ENCODE measurements at regions not wholly inside any gene's neighbourhood (a gene's known extent, or its start where the extent isn't known, plus 50 kb on each side); places are given as distances from the start of the nearest gene placed in this dataset.

DNA sequence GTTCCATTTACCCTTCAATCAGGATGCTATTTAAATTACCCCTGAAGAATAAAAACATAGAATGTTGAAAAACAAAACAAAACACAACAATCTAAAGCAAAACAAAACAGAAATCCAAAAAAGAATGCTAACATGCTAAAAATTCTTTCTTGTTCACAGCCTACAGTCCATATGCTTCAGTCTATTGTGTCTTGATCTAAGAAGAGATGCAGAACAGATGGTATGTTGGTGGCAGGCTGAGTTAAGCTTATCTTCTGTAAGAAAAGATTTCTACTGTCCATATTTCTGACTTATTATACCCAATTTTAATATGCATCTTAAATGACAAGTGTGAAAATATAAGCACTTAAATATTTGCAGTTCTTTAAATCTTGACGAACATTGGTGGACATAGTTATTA is 356.1 kb upstream of the SLITRK1 start:
- DNase-seq, result no peak

DNA sequence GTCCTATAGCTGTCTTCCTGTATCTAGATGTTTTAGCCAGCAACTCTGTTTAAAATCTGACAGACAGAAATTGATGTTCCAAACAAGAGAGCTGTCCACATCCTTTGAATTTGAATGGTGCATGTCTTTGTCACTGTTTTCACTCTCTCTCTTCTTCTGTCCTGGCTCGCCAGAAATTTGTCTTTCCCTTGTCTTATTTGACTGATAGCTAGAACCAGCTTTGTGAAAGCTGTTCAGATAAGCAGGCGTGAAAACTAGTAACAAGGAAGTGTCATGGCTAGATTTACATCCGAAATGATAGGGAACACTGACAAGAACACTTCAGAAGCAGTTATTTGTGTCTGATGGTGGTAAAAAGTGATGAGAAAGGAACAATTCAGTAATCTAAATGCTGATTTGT is 354.9 kb upstream of the SLITRK1 start:
- DNase-seq, result no peak

DNA sequence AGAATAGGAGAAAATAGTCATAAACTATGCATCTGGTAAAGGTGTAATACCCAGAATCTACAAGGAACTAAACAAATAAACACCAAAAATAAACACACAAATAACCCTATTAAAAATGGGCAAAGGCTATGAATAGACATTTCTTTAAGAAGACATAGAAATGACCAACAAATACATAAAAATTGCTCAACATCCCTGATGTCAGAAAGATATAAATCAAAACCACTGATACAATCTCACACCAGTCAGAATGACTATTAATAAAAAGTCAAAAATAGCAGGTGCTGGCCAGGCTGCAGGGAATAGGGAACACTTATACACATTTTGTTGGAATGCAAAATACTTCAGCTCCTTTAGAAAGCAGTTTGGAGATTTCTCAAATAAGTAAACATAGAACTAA is 352.1 kb upstream of the SLITRK1 start:
- DNase-seq, result no peak

DNA sequence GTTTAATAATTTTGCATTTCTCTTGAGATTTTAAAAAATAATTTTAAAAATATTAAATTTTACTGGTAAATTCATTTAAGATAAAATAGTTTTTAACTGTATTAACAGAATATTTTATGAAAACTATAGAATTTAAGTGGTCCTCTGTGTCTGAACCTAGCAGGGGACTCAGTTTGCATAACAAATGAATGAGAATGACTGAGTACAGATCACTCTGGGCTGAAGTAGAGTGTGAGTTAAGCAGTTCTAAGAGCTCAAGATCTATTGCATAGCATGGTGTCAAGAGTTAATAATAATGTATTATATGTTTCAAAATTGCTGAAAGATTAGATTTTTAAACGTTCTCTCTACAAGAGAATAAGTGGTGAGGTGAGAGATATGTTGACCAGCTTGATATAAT is 348.3 kb upstream of the SLITRK1 start:
- no peak for DNase-seq

DNA sequence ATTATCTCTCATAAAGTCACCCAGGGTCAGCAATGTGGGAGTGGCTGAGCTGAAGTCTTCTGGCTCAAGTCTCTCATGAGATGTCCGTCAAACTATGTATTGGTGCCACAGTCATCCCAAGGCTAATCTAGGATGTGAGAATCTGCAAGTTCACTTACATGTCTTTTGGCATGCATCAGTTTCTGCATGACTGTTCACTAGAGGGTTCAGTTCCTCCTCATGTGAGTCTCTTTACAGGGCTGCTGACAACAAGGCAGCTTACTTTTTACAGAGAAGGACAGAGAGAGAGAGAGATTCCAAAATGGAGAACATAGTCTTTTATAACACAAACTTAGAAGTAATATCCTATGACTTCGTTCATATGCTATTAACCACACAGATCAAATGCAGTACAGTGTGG is 328.8 kb upstream of the SLITRK1 start:
- no peak for DNase-seq

DNA sequence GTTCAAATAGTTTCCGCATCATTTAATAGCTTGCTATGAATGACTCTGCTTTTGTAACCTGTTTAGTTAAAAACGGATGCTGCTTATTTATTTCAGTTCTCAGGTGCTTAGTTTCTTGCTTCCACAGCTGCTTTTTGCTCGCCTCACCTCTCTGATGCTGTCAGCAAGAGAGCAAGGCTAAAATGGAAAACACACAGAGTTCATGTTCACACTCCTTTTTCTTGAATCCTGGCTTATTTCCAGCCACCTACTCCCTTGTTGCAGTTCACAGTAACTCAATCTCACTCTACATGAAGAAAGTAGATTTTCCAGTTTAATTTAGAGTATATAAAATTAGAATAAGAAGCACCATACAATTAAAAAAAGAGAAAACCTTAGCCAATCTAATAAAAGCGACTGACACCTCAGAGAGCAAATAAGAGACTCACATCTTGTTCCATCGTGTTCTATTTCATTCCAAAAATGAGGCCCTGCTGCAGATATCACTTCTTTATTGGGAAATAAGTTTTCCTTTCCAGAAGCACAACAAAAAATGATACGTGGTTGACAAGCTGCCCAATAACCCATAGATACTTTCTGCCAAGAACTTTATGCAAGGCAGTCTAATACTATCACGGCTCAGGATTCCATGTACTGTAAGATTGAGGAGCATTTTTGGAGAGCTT is 326.1 kb upstream of the SLITRK1 start:
- DNase-seq, result no peak

DNA sequence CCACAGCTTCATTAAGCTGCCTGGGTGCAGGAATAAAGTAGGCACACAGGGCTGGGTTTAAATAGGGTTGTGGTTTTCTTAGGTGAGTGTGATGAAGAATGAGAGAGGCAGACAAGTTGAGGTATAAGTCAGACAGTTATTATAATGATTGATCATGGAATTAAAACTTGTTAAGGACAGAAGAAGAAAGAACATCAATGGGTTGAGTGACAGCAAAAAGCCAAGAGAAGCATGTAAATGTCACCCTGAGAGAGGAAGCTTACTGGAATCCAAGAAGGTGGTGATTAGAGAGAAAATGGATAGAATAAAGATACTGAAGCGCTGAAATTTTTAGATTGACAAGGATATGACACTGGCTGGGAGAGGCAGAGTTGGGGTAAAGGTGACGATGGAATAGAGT is 325.2 kb upstream of the SLITRK1 start:
- DNase-seq, result no peak

DNA sequence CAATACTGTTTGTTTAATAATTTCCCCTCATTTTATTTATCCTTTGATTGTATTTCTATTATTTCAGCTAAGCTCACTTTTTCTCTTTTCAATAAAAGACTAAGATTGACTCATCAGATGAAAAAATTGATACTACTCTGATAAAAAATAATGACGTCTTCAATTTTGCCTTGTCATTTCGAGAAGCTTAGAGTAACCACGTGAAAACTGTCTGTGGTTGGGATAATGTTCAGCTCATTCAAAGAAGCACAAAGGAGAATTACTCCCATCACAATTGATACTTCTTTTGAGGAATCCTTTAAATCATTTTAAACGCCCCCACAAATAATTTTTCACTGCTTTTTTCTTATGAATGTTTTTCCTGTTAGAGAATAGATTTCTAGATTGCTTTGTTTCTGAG is 318.7 kb upstream of the SLITRK1 start:
- DNase-seq, result no peak

DNA sequence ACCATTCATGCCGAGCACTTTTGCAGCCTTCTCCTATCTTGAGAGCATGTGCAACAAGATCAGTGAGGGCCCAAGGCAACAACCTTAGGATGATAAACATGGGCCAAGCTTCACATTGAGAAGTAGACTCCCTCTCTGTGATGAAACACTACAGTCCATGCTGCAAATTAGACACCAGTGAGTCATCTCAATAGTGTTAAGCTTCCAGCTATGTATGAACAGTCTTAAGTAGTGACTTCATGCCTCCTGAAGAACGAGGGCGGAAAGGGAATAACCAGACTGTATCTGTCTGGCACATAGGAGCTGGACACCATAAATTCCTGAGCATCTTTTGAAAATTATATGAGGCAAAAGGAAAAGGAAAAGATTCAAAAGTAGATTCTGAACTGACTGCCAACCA is 309.9 kb upstream of the SLITRK1 start:
- DNase-seq, result no peak

DNA sequence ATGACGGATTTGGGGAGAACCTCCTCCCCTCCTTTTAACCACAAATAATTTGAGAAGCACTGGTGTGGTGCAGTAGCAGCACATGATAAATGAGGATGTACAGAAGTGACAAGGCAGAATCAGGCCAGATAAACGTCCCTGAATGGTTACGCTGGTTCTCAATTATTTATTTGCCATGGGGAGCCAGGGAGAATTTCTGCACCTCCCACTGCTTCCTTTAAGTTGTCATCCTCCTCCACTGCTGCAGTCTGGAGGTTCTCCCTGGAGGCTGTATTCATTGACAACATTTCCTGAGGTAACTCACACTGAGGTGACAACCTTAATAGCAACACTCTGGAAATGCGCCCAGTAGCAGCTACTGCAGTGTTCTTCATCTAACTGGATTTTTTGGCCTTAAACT is 308.9 kb upstream of the SLITRK1 start:
- DNase-seq, result no peak

DNA sequence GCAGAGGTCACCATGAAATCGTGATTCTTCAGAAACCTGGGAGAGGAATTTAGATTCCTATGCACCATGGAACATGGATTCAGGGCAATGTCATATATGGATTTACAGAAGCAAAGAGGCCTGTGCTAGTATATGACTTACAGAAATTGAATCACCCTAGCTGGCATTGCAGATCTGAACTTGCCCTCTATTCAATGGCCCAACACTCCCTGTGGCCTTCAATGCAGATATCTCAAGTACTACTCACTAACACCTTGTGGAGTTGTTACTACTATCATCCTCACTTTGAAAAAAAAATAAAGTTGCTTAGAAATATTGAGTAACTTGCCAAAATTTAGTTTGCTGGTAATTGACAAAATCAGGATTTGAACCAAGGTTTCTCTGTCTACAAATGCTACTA is 305.4 kb upstream of the SLITRK1 start:
- no peak for DNase-seq

DNA sequence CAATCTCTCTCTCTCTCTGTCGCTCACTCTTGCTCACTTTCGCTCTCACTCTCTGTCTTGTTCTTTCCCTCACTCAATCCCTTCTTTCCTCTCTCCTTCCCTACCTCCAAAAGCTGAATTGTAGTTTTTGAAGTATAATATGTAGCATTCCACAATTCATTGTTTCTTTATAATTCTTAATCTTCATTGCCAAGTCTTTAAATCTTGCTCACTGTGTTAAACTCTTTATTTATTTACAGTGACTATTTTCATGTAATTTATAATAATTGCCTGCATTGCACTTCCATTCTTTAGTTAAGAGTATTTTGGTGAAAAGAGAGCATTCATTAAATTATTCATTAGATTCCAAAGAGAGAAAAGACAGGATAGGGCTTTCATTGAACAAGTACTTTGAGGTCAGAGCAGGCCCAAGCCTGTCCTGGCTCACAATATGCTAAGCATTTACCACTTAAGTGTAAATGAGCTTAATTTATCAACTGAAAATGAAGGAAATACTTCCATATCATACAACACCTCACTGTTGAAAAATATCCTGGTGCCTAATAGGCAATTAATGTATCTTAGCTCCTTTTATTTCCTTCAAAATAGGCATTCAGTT is 257.4 kb upstream of the SLITRK1 start:
- no peak for DNase-seq

DNA sequence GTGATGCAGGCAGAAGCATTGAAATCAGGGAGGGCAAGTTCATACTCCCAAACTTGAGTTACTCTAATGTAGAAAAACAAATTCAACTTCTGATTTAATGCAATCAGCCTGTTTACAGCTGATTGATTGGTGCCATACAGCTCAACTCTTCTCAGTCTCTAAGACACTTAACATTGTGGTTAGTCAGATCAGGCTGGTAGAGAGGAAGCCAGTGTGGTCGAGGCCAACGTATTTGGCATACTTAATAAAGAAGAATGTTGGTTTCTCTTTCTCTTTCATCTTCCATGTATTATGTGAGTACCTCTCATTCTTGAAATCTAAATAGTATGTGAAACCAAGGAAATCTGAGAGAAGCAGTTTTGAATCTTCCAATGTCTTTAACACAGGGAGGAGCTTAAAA is 255.0 kb upstream of the SLITRK1 start:
- no peak for DNase-seq

DNA sequence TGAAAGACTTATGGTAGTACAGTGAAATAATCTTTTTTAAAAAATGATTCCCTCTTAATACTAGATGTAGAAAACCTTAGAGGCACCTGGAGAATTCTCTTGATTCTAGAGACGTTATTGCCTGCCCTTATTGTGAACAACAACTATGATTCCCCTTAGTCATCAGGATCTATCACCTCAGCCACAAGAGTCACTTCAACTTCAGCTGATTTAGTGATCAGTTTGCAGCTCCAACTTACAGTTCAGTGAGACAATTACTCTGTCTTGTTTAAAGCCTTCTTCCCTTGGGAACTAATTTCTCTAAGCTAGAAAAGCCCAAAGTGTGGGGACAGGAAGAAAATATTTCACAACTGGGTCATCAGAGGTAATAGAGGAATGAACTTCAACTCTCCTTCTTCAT is 254.3 kb upstream of the SLITRK1 start:
- no peak for DNase-seq

DNA sequence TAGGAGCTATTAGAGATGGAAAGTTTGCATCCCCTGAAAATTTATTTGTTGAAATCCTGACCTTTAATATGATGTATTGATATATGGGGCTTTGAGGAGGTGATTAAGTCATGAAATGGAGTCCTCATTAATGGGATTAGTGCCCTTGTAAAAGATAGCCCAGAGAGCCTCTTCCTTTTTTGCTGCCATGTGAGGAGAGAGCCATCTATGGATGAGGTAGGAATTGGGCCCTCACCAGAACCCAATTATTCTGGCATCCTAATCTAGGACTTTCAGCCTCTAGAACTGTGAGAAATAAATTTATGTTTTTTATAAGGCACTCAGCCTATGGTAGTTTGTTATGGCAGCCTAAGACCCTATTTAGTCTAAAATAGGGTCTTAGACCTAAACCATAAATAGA is 250.2 kb upstream of the SLITRK1 start:
- DNase-seq, result no peak

DNA sequence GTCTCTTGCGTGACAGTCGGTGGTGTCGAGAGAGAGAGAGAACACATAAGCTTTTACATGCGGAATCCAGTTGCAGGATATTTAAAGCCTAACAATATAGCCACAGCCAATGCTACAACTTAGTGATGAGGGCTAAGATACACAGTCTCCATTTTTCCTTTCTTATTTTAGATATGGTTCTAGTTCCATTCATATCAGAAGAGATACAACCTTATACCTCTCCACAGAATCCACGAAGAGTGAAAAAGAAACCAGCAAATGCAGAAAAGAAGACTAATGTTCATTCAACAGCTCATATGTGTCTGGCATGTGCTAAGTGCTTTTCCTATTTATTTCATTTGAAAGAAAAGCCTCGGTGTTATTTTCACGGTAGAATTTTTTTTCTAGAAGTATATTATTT is 249.0 kb upstream of the SLITRK1 start:
- DNase-seq, result no peak

DNA sequence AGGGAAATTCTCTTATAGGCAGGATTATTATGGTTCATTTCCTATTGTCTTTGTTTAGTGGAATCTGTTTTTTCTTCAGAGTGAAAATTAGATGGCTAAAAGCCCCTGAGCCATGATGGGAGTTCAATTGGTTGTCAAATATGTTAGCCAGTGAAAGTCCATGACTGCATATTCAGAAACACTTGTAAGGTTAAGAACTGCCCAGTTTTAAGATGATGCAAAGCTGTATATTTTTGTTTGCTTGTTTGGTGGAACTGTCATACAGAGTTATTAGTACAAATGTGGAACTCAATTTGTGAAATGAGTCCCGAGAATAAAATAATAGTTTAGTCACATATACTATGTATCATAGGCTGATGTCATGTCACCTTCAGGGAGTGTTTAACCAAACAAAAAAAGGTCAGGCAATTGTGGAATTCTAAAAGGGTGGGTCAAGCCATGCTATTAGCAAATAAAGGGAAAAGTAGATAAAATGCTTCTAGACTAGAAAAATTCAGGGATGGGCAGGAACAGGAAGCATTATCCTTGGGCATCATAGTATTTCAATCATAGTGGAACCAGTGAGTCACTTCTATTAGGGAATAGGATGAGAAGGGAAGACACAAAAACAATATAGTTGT is 248.3 kb upstream of the SLITRK1 start:
- no peak for DNase-seq

DNA sequence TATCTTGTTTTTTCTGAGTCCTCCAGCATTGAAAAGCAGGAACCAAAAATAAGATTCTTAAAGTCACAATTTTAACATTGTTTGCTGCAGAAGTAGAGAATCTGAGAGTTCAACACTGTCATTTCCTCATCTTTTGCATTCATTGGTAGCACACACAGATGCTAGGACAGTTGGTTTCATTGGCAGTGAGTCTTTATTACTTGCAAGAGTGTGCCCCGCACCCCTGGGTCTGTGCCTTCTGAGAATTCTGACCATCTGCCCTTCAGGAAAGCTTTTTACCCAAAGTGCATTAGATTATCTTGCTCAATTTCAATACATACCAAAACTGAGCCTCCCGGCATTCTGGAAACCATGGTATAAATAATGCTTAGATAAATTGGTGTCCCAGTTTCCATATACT is 247.7 kb upstream of the SLITRK1 start:
- no peak for DNase-seq

DNA sequence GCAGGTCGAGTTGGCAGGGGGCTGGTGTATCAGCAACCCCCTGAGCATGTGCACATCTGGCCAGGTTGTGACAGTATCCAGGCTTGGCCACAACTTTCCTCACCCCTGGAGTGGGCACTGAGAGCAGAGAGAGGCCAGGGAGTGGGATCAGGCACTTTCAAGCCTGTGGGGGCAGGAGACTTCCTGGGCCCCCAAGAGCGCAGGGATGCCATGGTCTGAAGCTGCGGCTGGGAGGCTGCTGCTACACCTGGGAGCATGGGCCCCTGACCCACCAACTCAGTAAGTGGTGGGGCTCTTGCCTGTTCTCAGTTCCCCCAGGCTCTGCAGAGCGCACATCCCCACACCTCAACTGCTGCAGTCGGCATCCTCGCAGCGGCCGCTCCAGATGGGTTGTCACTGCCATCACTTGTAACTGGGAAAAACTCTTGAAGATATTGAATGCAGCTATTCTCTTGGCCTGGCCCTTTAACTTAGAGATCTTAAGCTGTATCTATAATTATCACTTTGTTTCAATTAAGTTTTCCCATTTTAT is 245.4 kb upstream of the SLITRK1 start:
- DNase-seq, result no peak

DNA sequence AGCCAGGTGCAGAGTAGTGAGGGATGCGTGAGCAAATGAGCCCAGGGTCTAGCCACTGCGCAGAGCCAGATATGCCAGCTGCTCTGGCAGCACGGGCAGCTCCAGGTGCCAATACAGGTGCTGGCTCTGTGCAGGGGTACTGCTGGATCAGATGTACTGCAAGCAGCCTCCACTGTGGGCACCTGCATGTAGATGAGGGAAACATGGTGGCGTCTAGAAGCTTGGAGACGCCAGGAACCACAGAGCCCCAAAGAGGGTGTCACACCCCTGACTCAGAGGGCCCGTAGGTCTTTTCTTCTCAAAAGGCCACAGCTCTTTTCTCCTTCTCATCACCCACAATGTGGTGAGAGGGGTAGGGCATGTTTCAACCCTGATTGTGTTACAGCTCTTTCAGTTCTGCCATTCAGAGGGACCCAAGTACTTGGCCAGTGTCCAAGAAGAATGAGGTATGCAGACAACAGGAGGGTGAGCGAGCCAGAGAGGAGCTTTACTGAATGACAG is 244.4 kb upstream of the SLITRK1 start:
- DNase-seq, result peak; percentile 86

DNA sequence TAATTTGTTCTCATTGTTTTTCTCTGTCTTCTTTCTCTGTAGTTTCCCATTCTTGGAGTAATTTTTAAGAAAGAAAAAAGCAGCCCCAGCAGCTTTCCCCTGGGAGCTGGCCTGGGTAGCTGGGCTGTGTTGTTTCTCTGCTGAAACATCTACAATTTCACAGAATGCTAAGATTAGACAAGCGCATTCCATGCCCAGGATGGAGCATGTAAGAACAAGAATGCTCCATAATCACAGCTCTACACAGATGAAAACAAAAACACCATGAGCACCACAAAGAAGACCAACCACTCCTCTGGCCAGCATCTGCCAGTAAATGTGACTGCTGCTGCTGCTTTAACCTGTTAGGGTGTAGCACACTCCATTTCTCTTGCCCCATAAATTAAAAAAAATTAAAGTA is 239.2 kb upstream of the SLITRK1 start:
- no peak for DNase-seq

DNA sequence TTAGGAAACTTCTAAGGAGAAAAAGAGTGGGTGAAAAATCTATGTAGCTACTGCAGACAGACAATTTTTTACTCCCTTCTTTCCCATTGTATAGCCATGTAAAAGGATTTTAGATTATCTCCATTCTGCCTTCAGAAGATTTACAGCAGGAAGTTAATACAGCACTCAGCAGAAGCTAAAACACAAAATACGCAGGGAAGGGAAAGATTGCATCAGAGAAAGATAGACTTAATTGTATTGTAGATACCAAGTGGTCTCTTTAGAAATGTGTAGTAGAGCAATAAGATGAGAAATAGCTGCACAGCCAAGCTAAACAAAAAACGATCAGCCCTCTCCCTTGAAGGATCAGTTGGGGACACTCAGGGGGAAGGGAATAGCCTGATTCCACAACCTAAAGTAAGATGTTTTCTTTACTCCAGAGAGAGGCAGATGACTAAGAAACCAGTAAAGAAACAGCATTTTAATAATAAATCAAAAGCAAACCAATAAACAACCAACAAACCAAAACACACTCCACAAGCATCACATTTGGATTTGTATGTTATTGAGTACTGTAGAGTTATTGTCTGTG is 236.7 kb upstream of the SLITRK1 start:
- no peak for DNase-seq

DNA sequence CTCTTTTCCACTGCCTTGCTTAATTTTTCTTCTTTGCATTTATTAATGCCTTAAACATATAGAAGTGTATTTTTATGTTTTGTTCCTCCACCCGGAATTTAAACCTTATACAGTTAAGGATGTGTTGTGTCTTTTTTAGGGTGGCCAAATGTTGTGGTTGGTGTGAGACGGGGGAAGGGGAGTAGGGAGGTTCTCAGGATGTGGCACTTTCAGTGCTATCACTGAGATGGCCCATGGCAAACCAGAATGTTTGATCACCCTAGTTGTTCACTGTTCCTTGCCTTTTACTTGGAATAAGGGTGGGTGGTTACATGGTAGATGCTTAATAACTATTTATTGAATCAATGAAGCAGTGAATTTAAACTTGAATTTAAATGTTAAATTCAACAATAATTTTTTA is 216.0 kb upstream of the SLITRK1 start:
- no peak for DNase-seq

DNA sequence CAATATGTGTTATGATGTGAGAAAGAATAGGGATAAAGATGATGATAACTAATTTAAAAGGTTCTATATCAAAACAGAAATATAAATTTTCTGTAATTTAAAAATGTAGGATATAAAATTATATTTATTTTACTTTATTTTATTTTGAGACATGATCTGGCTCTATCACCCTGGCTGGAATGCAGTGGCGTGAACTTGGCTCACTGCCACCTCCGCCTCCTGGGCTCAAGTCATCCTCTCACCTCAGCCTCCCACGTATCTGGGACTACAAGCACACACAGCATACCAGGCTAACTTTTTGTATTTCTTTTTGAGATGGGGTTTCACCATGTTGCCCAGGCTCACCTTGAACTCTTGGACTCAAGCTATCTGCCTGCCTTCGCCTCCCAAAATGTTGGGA is 214.9 kb upstream of the SLITRK1 start:
- DNase-seq, result no peak

Measured in NCI-H2107 (cell line).